NAMALWA (cell line): ENCODE measurements at regions not wholly inside any gene's neighbourhood (a gene's known extent, or its start where the extent isn't known, plus 50 kb on each side); places are given as distances from the start of the nearest gene placed in this dataset.
"Not testable (repeated sequence)": the region's sequence is repeated elsewhere in the genome, so short reads cannot be mapped to it uniquely, and the experiment has no call there.

ENCODE experiments used
- DNase-seq: peaks from one replicate; pipeline ENCODE4 v3.0.0-alpha.2; 2015; ENCODE audit warnings: low spot score

GRCh38 chr10:38209332-38209731 is 115.2 kb downstream of the ZNF37A start:
- DNase-seq = no peak

- not testable (repeated sequence) for DNase-seq
Observed at GRCh38 chr10:38209748-38210147, 115.6 kb downstream of the ZNF37A start.

- DNase-seq = no peak
Observed at GRCh38 chr10:38212460-38212859, 118.3 kb downstream of the ZNF37A start.

GRCh38 chr10:38226385-38226784 is 132.2 kb downstream of the ZNF37A start:
- no peak for DNase-seq

GRCh38 chr10:38228394-38228793 is 134.3 kb downstream of the ZNF37A start:
- DNase-seq = no peak

GRCh38 chr10:38238479-38238878 is 144.3 kb downstream of the ZNF37A start:
- not testable (repeated sequence) for DNase-seq

GRCh38 chr10:38242061-38242649 is 148.0 kb downstream of the ZNF37A start:
- not testable (repeated sequence) for DNase-seq

- not testable (repeated sequence) for DNase-seq
Observed at GRCh38 chr10:38248113-38248512, 154.0 kb downstream of the ZNF37A start.

GRCh38 chr10:38252551-38252950 is 158.4 kb downstream of the ZNF37A start:
- DNase-seq = peak; percentile 7

GRCh38 chr10:38267555-38267954 is 173.4 kb downstream of the ZNF37A start:
- not testable (repeated sequence) for DNase-seq

GRCh38 chr10:38271031-38271430 is 176.9 kb downstream of the ZNF37A start:
- not testable (repeated sequence) for DNase-seq

GRCh38 chr10:38274879-38275278 is 180.7 kb downstream of the ZNF37A start:
- not testable (repeated sequence) for DNase-seq

GRCh38 chr10:38292560-38292959 is 198.4 kb downstream of the ZNF37A start:
- not testable (repeated sequence) for DNase-seq

GRCh38 chr10:38310111-38310510 is 216.0 kb downstream of the ZNF37A start:
- DNase-seq = not testable (repeated sequence)

- not testable (repeated sequence) for DNase-seq
Observed at GRCh38 chr10:38315090-38315805, 221.1 kb downstream of the ZNF37A start.

- DNase-seq = not testable (repeated sequence)
Observed at GRCh38 chr10:38321393-38321792, 227.3 kb downstream of the ZNF37A start.

- DNase-seq = not testable (repeated sequence)
Observed at GRCh38 chr10:38330306-38330705, 236.2 kb downstream of the ZNF37A start.

- DNase-seq = not testable (repeated sequence)
Observed at GRCh38 chr10:38331106-38331505, 237.0 kb downstream of the ZNF37A start.

- not testable (repeated sequence) for DNase-seq
Observed at GRCh38 chr10:38333699-38334098, 239.6 kb downstream of the ZNF37A start.

- not testable (repeated sequence) for DNase-seq
Observed at GRCh38 chr10:38350645-38351044, 256.5 kb downstream of the ZNF37A start.

- DNase-seq = not testable (repeated sequence)
Observed at GRCh38 chr10:38354410-38354809, 260.3 kb downstream of the ZNF37A start.

GRCh38 chr10:38355911-38356526 is 261.9 kb downstream of the ZNF37A start:
- DNase-seq = peak; percentile 40

- not testable (repeated sequence) for DNase-seq
Observed at GRCh38 chr10:38356527-38356926, 262.4 kb downstream of the ZNF37A start.
